ENCODE measurements at regions not wholly inside any gene's neighbourhood (a gene's known extent, or its start where the extent isn't known, plus 50 kb on each side); places are given as distances from the start of the nearest gene placed in this dataset.

DNA sequence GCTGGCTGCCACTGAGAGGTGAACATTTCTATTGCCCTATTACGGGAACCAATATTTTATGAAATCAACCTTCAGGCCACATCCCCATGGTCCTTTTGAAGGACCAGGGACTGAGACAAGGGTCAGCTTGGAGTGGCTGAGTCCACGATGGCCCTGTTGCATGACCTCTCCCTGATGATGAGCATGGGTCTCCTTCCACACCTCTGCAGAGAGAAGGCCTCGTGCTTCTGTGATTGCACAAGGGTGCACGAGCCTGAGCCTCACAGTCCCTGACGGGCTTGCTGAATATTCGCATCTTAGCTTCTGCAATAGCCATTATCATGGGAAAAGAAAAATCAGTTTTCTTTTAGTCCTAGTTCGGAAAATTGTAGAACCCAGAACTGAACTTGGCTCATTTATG is 255.0 kb upstream of the IRX2 start:
- 2% methylated on average over 7 of the region's 7 CpGs for WGBS (ENCODE audit: missing lambda C conversion rate)
- TF ChIP-seq ZFP36 (IDR thresholded peaks at IDR 0.05; ENCODE audit: borderline replicate concordance, partially characterized antibody) (no peak), SREBF2 (IDR thresholded peaks at IDR 0.05) (no peak), KDM1A (IDR thresholded peaks at IDR 0.05; ENCODE audit: low read depth) (no peak), RFX5 (IDR thresholded peaks at IDR 0.05) (no peak), HOXA7 (CRISPR knock-in tag; IDR thresholded peaks at IDR 0.05) (no peak), GATA3 (IDR thresholded peaks at IDR 0.05; ENCODE audit: borderline replicate concordance) (no peak), SMC3 (IDR thresholded peaks at IDR 0.05) (no peak), TP53 (CRISPR knock-in tag; IDR thresholded peaks at IDR 0.05) (no peak)
- TF ChIP-seq, protein P1, sequence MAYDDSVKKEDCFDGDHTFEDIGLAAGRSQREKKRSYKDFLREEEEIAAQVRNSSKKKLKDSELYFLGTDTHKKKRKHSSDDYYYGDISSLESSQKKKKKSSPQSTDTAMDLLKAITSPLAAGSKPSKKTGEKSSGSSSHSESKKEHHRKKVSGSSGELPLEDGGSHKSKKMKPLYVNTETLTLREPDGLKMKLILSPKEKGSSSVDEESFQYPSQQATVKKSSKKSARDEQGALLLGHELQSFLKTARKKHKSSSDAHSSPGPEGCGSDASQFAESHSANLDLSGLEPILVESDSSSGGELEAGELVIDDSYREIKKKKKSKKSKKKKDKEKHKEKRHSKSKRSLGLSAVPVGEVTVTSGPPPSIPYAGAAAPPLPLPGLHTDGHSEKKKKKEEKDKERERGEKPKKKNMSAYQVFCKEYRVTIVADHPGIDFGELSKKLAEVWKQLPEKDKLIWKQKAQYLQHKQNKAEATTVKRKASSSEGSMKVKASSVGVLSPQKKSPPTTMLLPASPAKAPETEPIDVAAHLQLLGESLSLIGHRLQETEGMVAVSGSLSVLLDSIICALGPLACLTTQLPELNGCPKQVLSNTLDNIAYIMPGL (CRISPR knock-in tag; IDR thresholded peaks at IDR 0.05; ENCODE audit: borderline replicate concordance): no peak
- TF ChIP-seq, protein P2, sequence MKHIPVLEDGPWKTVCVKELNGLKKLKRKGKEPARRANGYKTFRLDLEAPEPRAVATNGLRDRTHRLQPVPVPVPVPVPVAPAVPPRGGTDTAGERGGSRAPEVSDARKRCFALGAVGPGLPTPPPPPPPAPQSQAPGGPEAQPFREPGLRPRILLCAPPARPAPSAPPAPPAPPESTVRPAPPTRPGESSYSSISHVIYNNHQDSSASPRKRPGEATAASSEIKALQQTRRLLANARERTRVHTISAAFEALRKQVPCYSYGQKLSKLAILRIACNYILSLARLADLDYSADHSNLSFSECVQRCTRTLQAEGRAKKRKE (CRISPR knock-in tag; IDR thresholded peaks at IDR 0.05; ENCODE audit: low read depth): no peak
- no peak for FAIRE-seq
- ChIA-PET CTCF (no interaction called here), POLR2A (no interaction called here)
- Histone ChIP-seq H3K9me3 (no peaks in the 10 kb centered on the region), H3K4me1 (no peaks in the 10 kb centered on the region), H3K27ac (no peak overlapping the region), H3K4me2 (no peak overlapping the region), H3K4me3 (no peak overlapping the region)
- DNase-seq (ENCODE audit: low read depth in 1 of 2, low spot score in 1 of 2): no peak
- ATAC-seq: no peak

DNA sequence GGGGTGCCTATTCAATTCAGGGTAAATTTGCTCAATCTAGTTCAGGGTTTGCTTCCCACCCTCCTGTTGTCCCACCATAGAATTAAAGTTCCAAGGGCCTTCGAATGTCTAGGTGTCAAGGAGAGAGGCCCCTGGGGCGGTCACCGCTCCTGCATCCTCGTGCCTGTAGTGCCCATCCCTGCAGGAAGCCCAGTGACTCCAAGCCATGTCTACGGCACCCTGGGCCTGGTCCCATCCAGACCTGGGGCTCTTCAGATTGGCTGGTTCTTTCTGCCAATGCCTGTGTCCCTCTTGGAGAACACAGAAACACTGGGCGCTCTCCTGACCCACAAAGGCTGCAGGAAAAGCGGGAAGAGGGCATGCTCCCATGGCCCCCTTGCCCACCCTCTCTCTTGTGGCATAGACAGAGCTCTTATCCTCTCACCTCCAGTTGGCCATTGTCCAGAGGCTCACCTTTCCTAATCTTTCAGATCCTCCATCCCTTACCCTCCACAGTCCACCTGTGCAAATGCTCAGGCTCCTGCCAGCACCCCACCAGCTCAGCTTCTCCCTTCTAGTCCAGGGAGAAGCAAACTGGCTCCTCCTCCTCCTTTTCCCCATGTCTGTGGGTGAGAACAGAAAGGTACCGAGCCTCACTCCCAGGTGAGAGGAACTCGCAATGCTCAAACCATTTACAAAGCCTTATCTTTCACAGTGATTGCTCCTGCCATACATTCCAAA is 253.0 kb upstream of the IRX2 start:
- H3K27ac ChIP-seq: no peak overlapping the region
- TF ChIP-seq, protein P3, sequence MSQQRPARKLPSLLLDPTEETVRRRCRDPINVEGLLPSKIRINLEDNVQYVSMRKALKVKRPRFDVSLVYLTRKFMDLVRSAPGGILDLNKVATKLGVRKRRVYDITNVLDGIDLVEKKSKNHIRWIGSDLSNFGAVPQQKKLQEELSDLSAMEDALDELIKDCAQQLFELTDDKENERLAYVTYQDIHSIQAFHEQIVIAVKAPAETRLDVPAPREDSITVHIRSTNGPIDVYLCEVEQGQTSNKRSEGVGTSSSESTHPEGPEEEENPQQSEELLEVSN (IDR thresholded peaks at IDR 0.05; ENCODE audit: borderline replicate concordance, low read depth): no peak
- TF ChIP-seq RAD21 (conservative IDR thresholded peaks at IDR 0.05 in 1 of 2, IDR thresholded peaks at IDR 0.05 in 1 of 2) (no peak), EHMT2 (IDR thresholded peaks at IDR 0.05; ENCODE audit: low read depth) (no peak), FOSB (CRISPR knock-in tag; IDR thresholded peaks at IDR 0.05) (no peak), CHD4 (IDR thresholded peaks at IDR 0.05; ENCODE audit: borderline replicate concordance) (no peak), CBX2 (IDR thresholded peaks at IDR 0.05; ENCODE audit: borderline replicate concordance, low read depth) (no peak), HOXB5 (CRISPR knock-in tag; IDR thresholded peaks at IDR 0.05) (no peak), MAFK (IDR thresholded peaks at IDR 0.05; ENCODE audit: partially characterized antibody) (no peak), ZSCAN20 (CRISPR knock-in tag; IDR thresholded peaks at IDR 0.05) (no peak), JUN (IDR thresholded peaks at IDR 0.05) (no peak), TP53 (CRISPR knock-in tag; IDR thresholded peaks at IDR 0.05) (no peak), MYC (IDR thresholded peaks at IDR 0.05; ENCODE audit: borderline replicate concordance, low read length) (no peak), RCOR1 (IDR thresholded peaks at IDR 0.05; ENCODE audit: low read depth, low read length) (no peak), FOSL2 (IDR thresholded peaks at IDR 0.05) (no peak), FOSL2 (CRISPR knock-in tag; IDR thresholded peaks at IDR 0.05) (no peak), ZC3H11A (IDR thresholded peaks at IDR 0.05) (no peak), TFCP2L1 (CRISPR knock-in tag; IDR thresholded peaks at IDR 0.05) (no peak), KDM1A (IDR thresholded peaks at IDR 0.05; ENCODE audit: low read depth) (no peak), MAZ (IDR thresholded peaks at IDR 0.05; ENCODE audit: borderline replicate concordance, low read depth, low read length) (no peak), RFX5 (IDR thresholded peaks at IDR 0.05) (no peak)
- TF ChIP-seq, protein P4, sequence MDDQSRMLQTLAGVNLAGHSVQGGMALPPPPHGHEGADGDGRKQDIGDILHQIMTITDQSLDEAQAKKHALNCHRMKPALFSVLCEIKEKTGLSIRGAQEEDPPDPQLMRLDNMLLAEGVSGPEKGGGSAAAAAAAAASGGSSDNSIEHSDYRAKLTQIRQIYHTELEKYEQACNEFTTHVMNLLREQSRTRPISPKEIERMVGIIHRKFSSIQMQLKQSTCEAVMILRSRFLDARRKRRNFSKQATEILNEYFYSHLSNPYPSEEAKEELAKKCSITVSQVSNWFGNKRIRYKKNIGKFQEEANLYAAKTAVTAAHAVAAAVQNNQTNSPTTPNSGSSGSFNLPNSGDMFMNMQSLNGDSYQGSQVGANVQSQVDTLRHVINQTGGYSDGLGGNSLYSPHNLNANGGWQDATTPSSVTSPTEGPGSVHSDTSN (IDR thresholded peaks at IDR 0.05): no peak

More for the DNA sequence above, 253.0 kb upstream of the IRX2 start:
- Histone ChIP-seq H3K9me3 (no peaks in the 10 kb centered on the region), H3K4me2 (no peak overlapping the region), H3K4me3 (no peak overlapping the region), H3K4me1 (no peaks in the 10 kb centered on the region)
- FAIRE-seq (no peak), DNase-seq (ENCODE audit: low read depth in 1 of 2, low spot score in 1 of 2) (no peak), ATAC-seq (no peak)
- POLR2A ChIA-PET: no interaction called here
- 3% methylated on average over 6 of the region's 9 CpGs for WGBS (ENCODE audit: missing lambda C conversion rate)
- CTCF ChIA-PET: no interaction called here

Data from A549 (cell line).